CD4-positive, CD25-positive, alpha-beta regulatory T cell (primary cell): ENCODE measurements at regions not wholly inside any gene's neighbourhood (a gene's known extent, or its start where the extent isn't known, plus 50 kb on each side); places are given as distances from the start of the nearest gene placed in this dataset.

Source experiments
- ATAC-seq, 2 donors: fragments of 150-1000 bp; cut with Tn5 transposase; one replicate each; pipeline ENCODE4 v1.10.0; 2021; ENCODE audit warnings: low read depth in 2 of 2, moderate number of reproducible peaks in 2 of 2, moderate library complexity in 1 of 2
- DNase-seq, 3 donors: peaks; one replicate each; pipeline versions ENCODE4 v3.0.0 to v3.0.0-alpha.2; 2012 to 2022; ENCODE audit warnings: mixed read lengths in 1 of 3
- H3K27ac ChIP-seq: one replicate; pipeline ENCODE4 v1.7.0; 2013; ENCODE audit warnings: mild to moderate bottlenecking, low read length; ENCODE audit not compliant: insufficient read depth, poor library complexity, severe bottlenecking
- H3K27me3 ChIP-seq: one replicate; pipeline ENCODE4 v1.7.0; 2013; ENCODE audit warnings: low read length; ENCODE audit not compliant: control insufficient read depth, insufficient read depth
- H3K36me3 ChIP-seq: one replicate; pipeline ENCODE4 v1.7.0; 2013; ENCODE audit warnings: mild to moderate bottlenecking, low read length, moderate library complexity; ENCODE audit not compliant: control insufficient read depth, insufficient read depth
- H3K4me1 ChIP-seq: 2 replicates; pipeline ENCODE4 v1.7.0; 2013; ENCODE audit warnings: mild to moderate bottlenecking, low read length; ENCODE audit not compliant: insufficient read depth, control insufficient read depth, poor library complexity, severe bottlenecking
- H3K4me3 ChIP-seq: one replicate; pipeline ENCODE4 v1.7.0; 2013; ENCODE audit warnings: low read depth, mild to moderate bottlenecking, low read length, moderate library complexity
- H3K9me3 ChIP-seq, 2 experiments: 1 replicate in 1 of 2; 2 replicates in 1 of 2; pipeline ENCODE4 v1.7.0; 2013; ENCODE audit warnings: low read length in 2 of 2, mild to moderate bottlenecking in 1 of 2, moderate library complexity in 1 of 2; ENCODE audit not compliant: control insufficient read depth in 2 of 2
- H3K27ac Mint-ChIP-seq, 3 donors: one replicate each; pipeline ENCODE4 v1.8.0; 2020 to 2022; ENCODE audit warnings: mild to moderate bottlenecking in 3 of 3, mixed read lengths in 3 of 3, moderate library complexity in 2 of 3
- H3K27me3 Mint-ChIP-seq: one replicate; pipeline ENCODE4 v1.8.0; 2022; ENCODE audit warnings: mild to moderate bottlenecking, mixed read lengths
- H3K36me3 Mint-ChIP-seq: one replicate; pipeline ENCODE4 v1.8.0; 2020; ENCODE audit warnings: mixed read lengths
- H3K4me1 Mint-ChIP-seq, 4 donors: one replicate each; pipeline ENCODE4 v1.8.0; 2020 to 2022; ENCODE audit warnings: mixed read lengths in 4 of 4, mild to moderate bottlenecking in 1 of 4
- H3K4me3 Mint-ChIP-seq, 4 donors: one replicate each; pipeline ENCODE4 v1.8.0; 2020 to 2022; ENCODE audit warnings: mild to moderate bottlenecking in 4 of 4, mixed read lengths in 4 of 4, moderate library complexity in 3 of 4
- H3K9me3 Mint-ChIP-seq, 7 donors: one replicate each; pipeline ENCODE4 v1.8.0; 2020 to 2022; ENCODE audit warnings: mixed read lengths in 7 of 7, mild to moderate bottlenecking in 3 of 7, moderate library complexity in 2 of 7

GRCh38 chr5:174664180-174664850, 60.1 kb upstream of the MSX2 start:
- Histone ChIP-seq H3K27me3 (no peaks in the 10 kb centered on the region), H3K4me3 (no peak overlapping the region), H3K27ac (no peak overlapping the region), H3K36me3 (no peaks in the 10 kb centered on the region), H3K9me3 (peaks cover 0 to 3% of the 10 kb centered on the region in 2 experiments), H3K4me1 (no peaks in the 10 kb centered on the region)
- DNase-seq (no peak), ATAC-seq (no peak)
- Mint-ChIP-seq H3K4me1 (no peaks in the 10 kb centered on the region), H3K4me3 (no peak overlapping the region), H3K9me3 (peaks cover 0 to 19% (median 4%) of the 10 kb centered on the region in 7 donors), H3K27ac (no peak overlapping the region), H3K36me3 (no peaks in the 10 kb centered on the region), H3K27me3 (peaks cover 6% of the 10 kb centered on the region)

- H3K27ac ChIP-seq, result no peak overlapping the region
- H3K9me3 Mint-ChIP-seq, result peaks cover 0 to 19% (median 4%) of the 10 kb centered on the region in 7 donors
- DNase-seq (no peak), ATAC-seq (no peak)
- H3K27me3 ChIP-seq, result no peaks in the 10 kb centered on the region
- H3K36me3 ChIP-seq, result no peaks in the 10 kb centered on the region
- no peaks in the 10 kb centered on the region for H3K4me1 ChIP-seq
- peaks cover 6% of the 10 kb centered on the region for H3K27me3 Mint-ChIP-seq
- H3K9me3 ChIP-seq, result peaks cover 0 to 3% of the 10 kb centered on the region in 2 experiments
- no peaks in the 10 kb centered on the region for H3K4me1 Mint-ChIP-seq
- no peak overlapping the region for H3K4me3 ChIP-seq
- no peak overlapping the region for H3K4me3 Mint-ChIP-seq
- H3K36me3 Mint-ChIP-seq, result no peaks in the 10 kb centered on the region
- no peak overlapping the region for H3K27ac Mint-ChIP-seq
These were observed 59.0 kb upstream of the MSX2 start for GRCh38 chr5:174665347-174665746.

DNA sequence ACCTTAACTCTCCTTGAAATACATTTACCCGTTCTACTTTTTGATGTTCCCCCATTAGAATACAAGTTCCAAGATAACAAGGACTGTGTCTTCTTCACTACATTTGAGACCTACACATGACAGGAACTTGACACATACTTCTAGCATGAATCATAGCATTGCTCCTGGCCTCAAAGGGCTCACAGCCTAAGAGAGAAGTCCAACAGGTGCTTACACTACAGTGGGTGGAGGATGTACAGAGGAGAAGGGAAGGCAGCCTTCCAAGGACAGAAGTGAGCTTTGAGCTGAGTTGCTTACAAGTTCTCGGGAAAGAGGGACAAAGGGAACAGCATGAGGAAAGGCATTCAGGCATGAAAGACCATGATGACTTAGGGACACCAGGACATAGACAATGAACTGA, 56.9 kb upstream of the MSX2 start:
- H3K36me3 ChIP-seq, result no peaks in the 10 kb centered on the region
- no peaks in the 10 kb centered on the region for H3K4me1 ChIP-seq
- no peak overlapping the region for H3K27ac ChIP-seq
- Mint-ChIP-seq H3K36me3 (no peaks in the 10 kb centered on the region), H3K4me1 (no peaks in the 10 kb centered on the region), H3K9me3 (peaks cover 0 to 19% (median 4%) of the 10 kb centered on the region in 7 donors), H3K27ac (no peak overlapping the region), H3K27me3 (no peaks in the 10 kb centered on the region), H3K4me3 (no peak overlapping the region)
- no peak overlapping the region for H3K4me3 ChIP-seq
- H3K27me3 ChIP-seq, result no peaks in the 10 kb centered on the region
- H3K9me3 ChIP-seq, result peaks cover 0 to 3% of the 10 kb centered on the region in 2 experiments
- no peak for DNase-seq
- ATAC-seq, result no peak

- Histone ChIP-seq H3K27ac (no peak overlapping the region), H3K9me3 (peaks cover 0 to 3% of the 10 kb centered on the region in 2 experiments), H3K27me3 (no peaks in the 10 kb centered on the region), H3K4me3 (no peak overlapping the region), H3K36me3 (no peaks in the 10 kb centered on the region), H3K4me1 (no peaks in the 10 kb centered on the region)
- ATAC-seq, result no peak
- H3K27ac Mint-ChIP-seq, result no peak overlapping the region
- no peak for DNase-seq
- no peaks in the 10 kb centered on the region for H3K4me1 Mint-ChIP-seq
- H3K27me3 Mint-ChIP-seq, result peaks cover 4% of the 10 kb centered on the region
- no peaks in the 10 kb centered on the region for H3K36me3 Mint-ChIP-seq
- peaks cover 0 to 19% (median 4%) of the 10 kb centered on the region in 7 donors for H3K9me3 Mint-ChIP-seq
- no peak overlapping the region for H3K4me3 Mint-ChIP-seq
These were observed 56.0 kb upstream of the MSX2 start for GRCh38 chr5:174668349-174668748.
